PC-9 (cell line): ENCODE measurements at regions not wholly inside any gene's neighbourhood (a gene's known extent, or its start where the extent isn't known, plus 50 kb on each side); places are given as distances from the start of the nearest gene placed in this dataset.

Experiments
- CTCF ChIP-seq: fragments of 200-600 bp; sonication (generic); conservative IDR thresholded peaks from 2 replicates; pipeline ENCODE4 v1.6.1; 2017; ENCODE audit warnings: mixed run types, antibody characterized with exemption, mild to moderate bottlenecking, moderate library complexity
- EZH2 ChIP-seq: fragments of 200-600 bp; sonication (generic); IDR thresholded peaks from 2 replicates; pipeline ENCODE4 v1.8.0; 2017; ENCODE audit warnings: antibody characterized with exemption, low read depth

- TF ChIP-seq EZH2 (no peak), CTCF (no peak)
Measured at GRCh38 chr2:84288293-84288692, 170.8 kb downstream of the SUCLG1 start.
